Dendritic cell treated with granulocyte-macrophage colony-stimulating factor and Interleukin-4, amounts not matched to agents 40 ng/mL and 50 ng/mL, for 4 days (primary cell): ENCODE measurements at regions not wholly inside any gene's neighbourhood (a gene's known extent, or its start where the extent isn't known, plus 50 kb on each side); places are given as distances from the start of the nearest gene placed in this dataset.

Experiments
- H3K27ac Mint-ChIP-seq: one replicate; pipeline ENCODE4 v1.8.0; 2022; ENCODE audit warnings: mild to moderate bottlenecking, mixed read lengths
- H3K27me3 Mint-ChIP-seq: one replicate; pipeline ENCODE4 v1.8.0; 2022; ENCODE audit warnings: mild to moderate bottlenecking, mixed read lengths
- H3K36me3 Mint-ChIP-seq: one replicate; pipeline ENCODE4 v1.8.0; 2022; ENCODE audit warnings: low read depth, mixed read lengths
- H3K4me1 Mint-ChIP-seq: one replicate; pipeline ENCODE4 v1.8.0; 2022; ENCODE audit warnings: low read depth, mixed read lengths
- H3K4me3 Mint-ChIP-seq: one replicate; pipeline ENCODE4 v1.8.0; 2022; ENCODE audit warnings: mild to moderate bottlenecking, moderate library complexity, mixed read lengths
- H3K9me3 Mint-ChIP-seq: one replicate; pipeline ENCODE4 v1.8.0; 2022; ENCODE audit warnings: mixed read lengths
- intact Hi-C: fragments of 100-400 bp; cut with micrococcal nuclease; formaldehyde crosslinking; loops from one replicate; pipeline ENCODE4 v1.15.0; 2022

GRCh38 chr12:83361475-83361874, 674.8 kb downstream of the TMTC2 start:
- intact Hi-C loops = no loop called here
- H3K36me3 Mint-ChIP-seq = no peaks in the 10 kb centered on the region
- H3K27ac Mint-ChIP-seq = no peak overlapping the region

DNA sequence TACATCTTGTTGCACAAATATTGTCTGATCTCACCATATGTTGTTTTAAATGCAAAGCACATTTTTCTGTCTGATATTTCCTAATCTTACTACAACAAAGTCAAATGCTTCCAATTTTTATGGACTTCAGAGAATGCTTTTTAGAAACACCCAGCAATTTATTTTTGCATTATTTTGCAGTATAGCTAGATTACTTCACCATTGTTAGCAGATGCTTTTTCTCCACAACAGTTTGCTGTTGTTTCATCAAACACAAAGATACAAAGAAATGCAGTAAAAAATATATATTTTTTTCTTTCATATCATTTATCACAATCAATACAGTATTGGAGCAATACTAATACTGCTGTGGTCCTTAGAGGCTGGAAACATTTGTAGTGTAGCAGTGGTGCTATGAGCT, 674.4 kb downstream of the TMTC2 start:
- no peaks in the 10 kb centered on the region for H3K4me1 Mint-ChIP-seq
- no peaks in the 10 kb centered on the region for H3K27me3 Mint-ChIP-seq
- H3K9me3 Mint-ChIP-seq = peaks cover 8% of the 10 kb centered on the region
- intact Hi-C loops = no loop called here
- H3K27ac Mint-ChIP-seq = no peak overlapping the region
- no peaks in the 10 kb centered on the region for H3K36me3 Mint-ChIP-seq
- no peak overlapping the region for H3K4me3 Mint-ChIP-seq

More at GRCh38 chr12:83361475-83361874, 674.8 kb downstream of the TMTC2 start:
- Mint-ChIP-seq H3K9me3 (peaks cover 8% of the 10 kb centered on the region), H3K4me1 (no peaks in the 10 kb centered on the region), H3K4me3 (no peak overlapping the region), H3K27me3 (no peaks in the 10 kb centered on the region)

DNA sequence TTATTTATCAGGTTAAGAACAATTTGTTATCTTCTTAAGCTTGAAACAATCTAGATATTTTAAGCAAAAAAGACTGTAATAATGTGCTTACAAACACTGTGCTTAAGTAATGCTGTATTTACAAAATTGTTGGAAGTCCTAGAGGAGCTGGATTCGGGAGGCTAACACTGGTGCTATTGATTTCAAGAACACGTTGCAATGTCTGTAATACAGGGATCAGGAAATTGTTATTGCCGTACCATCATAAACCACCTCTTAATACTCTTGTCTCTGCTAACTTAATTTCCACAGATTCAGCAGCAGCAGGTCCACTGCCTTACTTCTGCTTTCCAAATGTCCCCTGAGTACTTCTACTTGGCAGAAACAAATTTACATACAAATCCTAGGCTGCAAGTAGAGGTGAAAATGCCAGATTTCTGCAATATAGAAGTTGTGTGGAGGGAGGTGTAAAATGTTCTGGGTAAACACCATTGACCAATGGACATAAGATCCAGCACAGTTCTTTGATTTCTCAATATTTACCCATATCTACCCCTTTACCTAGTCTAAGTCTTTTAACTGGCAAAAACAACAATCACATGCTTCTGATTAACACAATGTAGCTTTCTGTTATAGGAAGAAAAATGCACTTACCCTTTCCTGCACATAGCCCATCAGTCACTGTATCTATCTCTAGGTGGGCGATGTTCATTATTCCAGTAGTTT, 663.4 kb downstream of the TMTC2 start:
- Mint-ChIP-seq H3K9me3 (no peaks in the 10 kb centered on the region), H3K27ac (no peak overlapping the region), H3K36me3 (no peaks in the 10 kb centered on the region), H3K4me1 (no peaks in the 10 kb centered on the region), H3K4me3 (no peak overlapping the region), H3K27me3 (no peaks in the 10 kb centered on the region)
- intact Hi-C loops = no loop called here

- peaks cover 7% of the 10 kb centered on the region for H3K9me3 Mint-ChIP-seq
Observed at GRCh38 chr12:83346333-83346732, 659.6 kb downstream of the TMTC2 start.

GRCh38 chr12:83343767-83344166, 657.1 kb downstream of the TMTC2 start:
- intact Hi-C loops = no loop called here
- no peak overlapping the region for H3K27ac Mint-ChIP-seq
- H3K4me3 Mint-ChIP-seq = no peak overlapping the region

More at GRCh38 chr12:83346333-83346732, 659.6 kb downstream of the TMTC2 start:
- H3K36me3 Mint-ChIP-seq = no peaks in the 10 kb centered on the region
- intact Hi-C loops = no loop called here
- H3K27me3 Mint-ChIP-seq = no peaks in the 10 kb centered on the region
- H3K27ac Mint-ChIP-seq = no peak overlapping the region
- no peak overlapping the region for H3K4me3 Mint-ChIP-seq
- H3K4me1 Mint-ChIP-seq = no peaks in the 10 kb centered on the region

DNA sequence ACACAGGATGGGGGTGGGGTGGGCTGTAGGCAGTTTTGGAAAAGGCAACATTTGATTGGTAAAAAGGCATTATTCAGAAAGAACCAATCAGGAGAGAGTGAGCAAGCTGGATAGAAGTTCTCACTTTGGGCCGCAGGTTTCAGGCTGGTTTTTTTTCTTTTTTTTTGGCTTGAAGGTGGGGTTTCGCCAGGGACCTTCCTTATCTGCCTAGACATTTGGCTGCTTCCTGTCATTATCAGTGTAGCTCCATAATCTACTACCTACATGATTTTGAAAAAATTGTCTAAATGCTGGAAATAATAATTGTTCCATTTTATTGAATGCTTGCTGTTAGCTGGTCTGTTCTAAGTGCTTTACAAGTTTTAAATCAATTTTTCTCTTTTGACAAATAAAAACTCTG, 649.0 kb downstream of the TMTC2 start:
- no peaks in the 10 kb centered on the region for H3K27me3 Mint-ChIP-seq
- peaks cover 11% of the 10 kb centered on the region for H3K9me3 Mint-ChIP-seq
- intact Hi-C loops = no loop called here
- H3K27ac Mint-ChIP-seq = no peak overlapping the region
- H3K4me3 Mint-ChIP-seq = no peak overlapping the region
- H3K4me1 Mint-ChIP-seq = no peaks in the 10 kb centered on the region
- H3K36me3 Mint-ChIP-seq = no peaks in the 10 kb centered on the region

More at GRCh38 chr12:83343767-83344166, 657.1 kb downstream of the TMTC2 start:
- Mint-ChIP-seq H3K9me3 (peaks cover 18% of the 10 kb centered on the region), H3K4me1 (no peaks in the 10 kb centered on the region), H3K36me3 (no peaks in the 10 kb centered on the region), H3K27me3 (no peaks in the 10 kb centered on the region)

- peaks cover 4% of the 10 kb centered on the region for H3K9me3 Mint-ChIP-seq
- intact Hi-C loops = no loop called here
- no peaks in the 10 kb centered on the region for H3K36me3 Mint-ChIP-seq
- no peaks in the 10 kb centered on the region for H3K4me1 Mint-ChIP-seq
- H3K27ac Mint-ChIP-seq = no peak overlapping the region
- H3K4me3 Mint-ChIP-seq = no peak overlapping the region
- no peaks in the 10 kb centered on the region for H3K27me3 Mint-ChIP-seq
Observed at GRCh38 chr12:83326666-83327065, 640.0 kb downstream of the TMTC2 start.

GRCh38 chr12:83323866-83324265, 637.2 kb downstream of the TMTC2 start:
- Mint-ChIP-seq H3K36me3 (no peaks in the 10 kb centered on the region), H3K4me1 (peaks cover 14% of the 10 kb centered on the region), H3K27ac (no peak overlapping the region), H3K27me3 (no peaks in the 10 kb centered on the region), H3K9me3 (peaks cover 15% of the 10 kb centered on the region), H3K4me3 (no peak overlapping the region)
- intact Hi-C loops = no loop called here

DNA sequence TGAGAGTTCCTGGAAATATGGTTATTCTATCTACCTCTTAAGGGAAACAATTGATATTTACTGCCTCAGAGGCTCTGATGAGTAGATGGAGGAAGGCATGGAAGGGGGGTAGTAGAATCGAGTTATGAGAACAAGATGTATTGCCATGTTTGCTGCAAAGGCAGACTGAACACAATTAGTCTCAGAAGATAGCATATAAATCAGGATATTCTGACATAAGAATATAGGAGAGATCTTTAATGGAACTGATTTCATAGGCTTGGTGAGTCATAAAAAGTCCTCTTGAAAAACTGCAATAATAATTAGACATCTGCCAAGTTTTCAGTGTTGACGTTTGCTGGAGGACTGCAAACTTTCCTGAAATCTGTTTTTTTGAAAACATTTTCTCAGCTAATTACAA, 636.1 kb downstream of the TMTC2 start:
- Mint-ChIP-seq H3K36me3 (no peaks in the 10 kb centered on the region), H3K9me3 (peaks cover 15% of the 10 kb centered on the region), H3K4me3 (no peak overlapping the region), H3K27me3 (no peaks in the 10 kb centered on the region), H3K27ac (no peak overlapping the region), H3K4me1 (peaks cover 14% of the 10 kb centered on the region)
- intact Hi-C loops = no loop called here

DNA sequence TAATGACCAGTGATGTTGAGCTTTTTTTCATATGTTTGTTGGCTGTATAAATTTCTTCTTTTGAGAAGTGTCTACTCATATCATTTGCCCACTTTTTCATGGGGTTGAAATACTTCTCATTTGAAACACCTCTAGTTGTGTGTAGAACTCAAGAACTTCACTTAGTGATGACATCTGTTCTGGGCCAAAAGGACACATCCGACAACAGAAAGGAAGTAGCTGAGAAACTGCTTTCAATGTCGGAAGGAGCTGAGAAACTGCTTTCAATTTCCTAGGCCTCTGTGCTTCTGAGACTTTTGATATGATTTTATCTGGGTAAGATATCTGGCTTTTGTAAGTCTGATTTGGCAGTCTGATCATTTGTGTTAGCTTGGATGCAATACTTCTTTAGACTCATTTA, 635.3 kb downstream of the TMTC2 start:
- H3K27me3 Mint-ChIP-seq = no peaks in the 10 kb centered on the region
- H3K27ac Mint-ChIP-seq = no peak overlapping the region
- no peak overlapping the region for H3K4me3 Mint-ChIP-seq
- peaks cover 15% of the 10 kb centered on the region for H3K9me3 Mint-ChIP-seq
- intact Hi-C loops = no loop called here
- H3K36me3 Mint-ChIP-seq = no peaks in the 10 kb centered on the region
- H3K4me1 Mint-ChIP-seq = peaks cover 14% of the 10 kb centered on the region

GRCh38 chr12:83320350-83320749, 633.6 kb downstream of the TMTC2 start:
- Mint-ChIP-seq H3K27me3 (no peaks in the 10 kb centered on the region), H3K9me3 (peaks cover 26% of the 10 kb centered on the region), H3K4me3 (no peak overlapping the region), H3K4me1 (peaks cover 14% of the 10 kb centered on the region), H3K27ac (no peak overlapping the region), H3K36me3 (no peaks in the 10 kb centered on the region)
- intact Hi-C loops = no loop called here

- H3K9me3 Mint-ChIP-seq = peaks cover 28% of the 10 kb centered on the region
- no peak overlapping the region for H3K27ac Mint-ChIP-seq
- H3K36me3 Mint-ChIP-seq = no peaks in the 10 kb centered on the region
- peaks cover 14% of the 10 kb centered on the region for H3K4me1 Mint-ChIP-seq
- no peak overlapping the region for H3K4me3 Mint-ChIP-seq
- H3K27me3 Mint-ChIP-seq = no peaks in the 10 kb centered on the region
- intact Hi-C loops = no loop called here
Observed at GRCh38 chr12:83318386-83319098, 631.8 kb downstream of the TMTC2 start.

- no peak overlapping the region for H3K4me3 Mint-ChIP-seq
- H3K36me3 Mint-ChIP-seq = no peaks in the 10 kb centered on the region
- H3K9me3 Mint-ChIP-seq = peaks cover 28% of the 10 kb centered on the region
- no peak overlapping the region for H3K27ac Mint-ChIP-seq
- H3K4me1 Mint-ChIP-seq = peaks cover 14% of the 10 kb centered on the region
- no peaks in the 10 kb centered on the region for H3K27me3 Mint-ChIP-seq
- intact Hi-C loops = no loop called here
Observed at GRCh38 chr12:83317595-83317994, 630.9 kb downstream of the TMTC2 start.

- Mint-ChIP-seq H3K9me3 (peaks cover 13% of the 10 kb centered on the region), H3K36me3 (no peaks in the 10 kb centered on the region), H3K4me3 (no peak overlapping the region), H3K27me3 (no peaks in the 10 kb centered on the region), H3K27ac (no peak overlapping the region), H3K4me1 (no peaks in the 10 kb centered on the region)
- intact Hi-C loops = no loop called here
Observed at GRCh38 chr12:83313827-83314226, 627.1 kb downstream of the TMTC2 start.
